ENCODE measurements at regions not wholly inside any gene's neighbourhood (a gene's known extent, or its start where the extent isn't known, plus 50 kb on each side); places are given as distances from the start of the nearest gene placed in this dataset.

- H3K4me3 ChIP-seq, result no peak overlapping the region
- peaks cover 6% of the 10 kb centered on the region for H3K4me1 ChIP-seq (ENCODE audit: insufficient read depth)
- no peaks in the 10 kb centered on the region for H3K79me2 ChIP-seq (replicated peaks; ENCODE audit: insufficient read depth)
- TF ChIP-seq, protein P1, sequence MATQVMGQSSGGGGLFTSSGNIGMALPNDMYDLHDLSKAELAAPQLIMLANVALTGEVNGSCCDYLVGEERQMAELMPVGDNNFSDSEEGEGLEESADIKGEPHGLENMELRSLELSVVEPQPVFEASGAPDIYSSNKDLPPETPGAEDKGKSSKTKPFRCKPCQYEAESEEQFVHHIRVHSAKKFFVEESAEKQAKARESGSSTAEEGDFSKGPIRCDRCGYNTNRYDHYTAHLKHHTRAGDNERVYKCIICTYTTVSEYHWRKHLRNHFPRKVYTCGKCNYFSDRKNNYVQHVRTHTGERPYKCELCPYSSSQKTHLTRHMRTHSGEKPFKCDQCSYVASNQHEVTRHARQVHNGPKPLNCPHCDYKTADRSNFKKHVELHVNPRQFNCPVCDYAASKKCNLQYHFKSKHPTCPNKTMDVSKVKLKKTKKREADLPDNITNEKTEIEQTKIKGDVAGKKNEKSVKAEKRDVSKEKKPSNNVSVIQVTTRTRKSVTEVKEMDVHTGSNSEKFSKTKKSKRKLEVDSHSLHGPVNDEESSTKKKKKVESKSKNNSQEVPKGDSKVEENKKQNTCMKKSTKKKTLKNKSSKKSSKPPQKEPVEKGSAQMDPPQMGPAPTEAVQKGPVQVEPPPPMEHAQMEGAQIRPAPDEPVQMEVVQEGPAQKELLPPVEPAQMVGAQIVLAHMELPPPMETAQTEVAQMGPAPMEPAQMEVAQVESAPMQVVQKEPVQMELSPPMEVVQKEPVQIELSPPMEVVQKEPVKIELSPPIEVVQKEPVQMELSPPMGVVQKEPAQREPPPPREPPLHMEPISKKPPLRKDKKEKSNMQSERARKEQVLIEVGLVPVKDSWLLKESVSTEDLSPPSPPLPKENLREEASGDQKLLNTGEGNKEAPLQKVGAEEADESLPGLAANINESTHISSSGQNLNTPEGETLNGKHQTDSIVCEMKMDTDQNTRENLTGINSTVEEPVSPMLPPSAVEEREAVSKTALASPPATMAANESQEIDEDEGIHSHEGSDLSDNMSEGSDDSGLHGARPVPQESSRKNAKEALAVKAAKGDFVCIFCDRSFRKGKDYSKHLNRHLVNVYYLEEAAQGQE (IDR thresholded peaks at IDR 0.05; ENCODE audit: unreplicated experiment), result no peak
- TF ChIP-seq JUNB (IDR thresholded peaks at IDR 0.05; ENCODE audit: unreplicated experiment) (no peak), ZNF331 (CRISPR knock-in tag; IDR thresholded peaks at IDR 0.05; ENCODE audit: low read depth) (no peak), STAT1 (IDR thresholded peaks at IDR 0.05; ENCODE audit: unreplicated experiment) (no peak), EZH2 (IDR thresholded peaks at IDR 0.05; ENCODE audit: low read depth, unreplicated experiment) (no peak), POLR2AphosphoS5 (IDR thresholded peaks at IDR 0.05; ENCODE audit: low read depth) (no peak), EZH2phosphoT487 (IDR thresholded peaks at IDR 0.05; ENCODE audit: unreplicated experiment) (no peak), ZNF114 (CRISPR knock-in tag; IDR thresholded peaks at IDR 0.05) (no peak), ETS1 (IDR thresholded peaks at IDR 0.05) (no peak), CTCF (conservative IDR thresholded peaks at IDR 0.05; ENCODE audit: low read depth in 2 of 2) (no peak), CREB1 (CRISPR knock-in tag; IDR thresholded peaks at IDR 0.05; ENCODE audit: low read depth) (no peak), ZNF462 (CRISPR knock-in tag; IDR thresholded peaks at IDR 0.05) (no peak), NANOG (IDR thresholded peaks at IDR 0.05; ENCODE audit: borderline replicate concordance) (no peak)
- ATAC-seq (peak; percentile 22; the same call in 1 of the 3 replicates), DNase-seq (ENCODE audit: low spot score) (no peak)
- Mint-ChIP-seq H3K4me1 (peaks cover 14% of the 10 kb centered on the region), H3K9me3 (no peaks in the 10 kb centered on the region), H3K27me3 (ENCODE audit: insufficient read depth, low read depth, poor library complexity) (peaks cover 4% of the 10 kb centered on the region), H3K27ac (no peak overlapping the region), H3K4me3 (no peak overlapping the region), H3K36me3 (ENCODE audit: low read depth) (no peaks in the 10 kb centered on the region; the same call in 2 of the 3 replicates)
- H3K4me2 ChIP-seq, result 0 out of 2 replicates have a peak overlapping the region, but pooled peaks have one; percentile 26
- H3K36me3 ChIP-seq (ENCODE audit: insufficient read depth), result no peaks in the 10 kb centered on the region
- H2AFZ ChIP-seq, result peak overlapping the region; percentile 88
- no peaks in the 10 kb centered on the region for H3K27me3 ChIP-seq (ENCODE audit: insufficient read depth)
- no peak overlapping the region for H3K27ac ChIP-seq (ENCODE audit: low read depth)
- no peaks in the 10 kb centered on the region for H3F3A ChIP-seq (replicated peaks; ENCODE audit: low read depth)
- H4K20me1 ChIP-seq (replicated peaks; ENCODE audit: insufficient read depth), result no peaks in the 10 kb centered on the region
- H3K9me2 ChIP-seq (ENCODE audit: insufficient read depth), result 0 out of 2 replicates have a peak, but pooled peaks cover under 1% of the 10 kb centered on the region
Observed at GRCh38 chr4:27115221-27115620, 254.6 kb downstream of the STIM2 start.
